ENCODE measurements at regions not wholly inside any gene's neighbourhood (a gene's known extent, or its start where the extent isn't known, plus 50 kb on each side); places are given as distances from the start of the nearest gene placed in this dataset.

DNA sequence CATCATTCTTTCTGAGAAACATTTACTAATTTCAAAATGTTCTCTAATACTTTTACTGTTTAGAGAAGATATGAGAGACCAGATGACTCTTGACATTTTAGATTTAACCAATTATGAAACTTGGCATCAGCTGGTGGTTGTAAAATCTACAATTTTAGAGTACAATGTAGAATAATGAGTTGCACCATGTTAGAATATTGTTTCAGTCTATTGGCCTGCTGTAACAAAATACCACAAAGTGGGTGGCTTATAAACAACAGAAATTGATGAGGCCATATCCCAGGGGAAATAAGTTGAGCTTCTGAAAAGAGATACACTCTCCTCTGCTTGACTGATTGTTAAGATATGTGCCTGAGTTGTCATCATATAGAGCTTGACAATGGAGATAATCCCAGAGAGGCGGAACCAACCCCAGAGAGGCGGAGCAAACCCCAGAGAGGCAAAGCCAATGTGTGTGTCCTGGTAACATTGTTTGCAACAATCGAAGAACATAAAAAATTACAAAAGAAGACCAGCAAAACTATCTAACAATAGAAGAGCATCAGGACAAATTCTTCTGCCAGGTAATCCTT is 373.0 kb upstream of the SLITRK1 start:
- Mint-ChIP-seq H3K27me3 (no peaks in the 10 kb centered on the region), H3K27ac (no peak overlapping the region), H3K4me1 (no peaks in the 10 kb centered on the region), H3K9me3 (peaks cover 2 to 13% (median 9%) of the 10 kb centered on the region in 8 donors), H3K4me3 (no peak overlapping the region), H3K36me3 (no peaks in the 10 kb centered on the region)
- H3K4me1 ChIP-seq (ENCODE audit: insufficient read depth, low read length), result no peaks in the 10 kb centered on the region
- POLR2A ChIA-PET (ENCODE audit: partially characterized antibody), result no interaction called here
- H3K4me3 ChIP-seq (ENCODE audit: low read length in 2 of 2), result no peak overlapping the region
- CTCF ChIA-PET (ENCODE audit: partially characterized antibody), result no interaction called here
- no peak overlapping the region for H3K27ac ChIP-seq (ENCODE audit: low read depth, low read length)
- H3K27me3 ChIP-seq (ENCODE audit: insufficient read depth, low read length), result no peaks in the 10 kb centered on the region
- no peak for DNase-seq
- H3K9me3 ChIP-seq (ENCODE audit: control insufficient read depth in 1 of 2, low read length in 2 of 2), result no peaks in the 10 kb centered on the region
- intact Hi-C loops (cut with micrococcal nuclease), result no loop called here
- H3K36me3 ChIP-seq (ENCODE audit: insufficient read depth, low read length), result no peaks in the 10 kb centered on the region

DNA sequence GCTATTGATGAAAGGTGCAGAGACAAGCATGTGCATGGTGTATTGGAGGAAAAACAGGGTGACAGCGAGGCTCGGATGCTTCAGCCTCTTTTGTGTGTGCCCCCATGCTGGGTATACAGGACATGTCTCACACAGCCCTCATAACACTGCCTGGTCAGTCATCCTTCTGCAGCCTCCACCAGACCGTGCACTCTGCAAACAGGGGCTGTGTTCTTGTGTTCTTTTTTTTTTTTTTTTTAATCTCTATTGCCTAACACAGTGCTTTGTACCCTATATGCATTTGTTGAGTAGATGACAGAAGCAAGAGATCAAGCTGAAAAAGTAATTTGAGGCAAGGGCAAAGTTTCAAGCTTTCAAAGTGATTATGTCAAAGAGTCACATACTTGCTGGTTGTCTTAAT is 367.2 kb upstream of the SLITRK1 start:
- DNase-seq, result no peak
- Mint-ChIP-seq H3K4me3 (no peak overlapping the region), H3K9me3 (peaks cover 4 to 13% (median 7%) of the 10 kb centered on the region in 8 donors), H3K4me1 (no peaks in the 10 kb centered on the region), H3K27me3 (no peaks in the 10 kb centered on the region), H3K27ac (no peak overlapping the region), H3K36me3 (no peaks in the 10 kb centered on the region)
- Histone ChIP-seq H3K27ac (ENCODE audit: low read depth, low read length) (no peak overlapping the region), H3K36me3 (ENCODE audit: insufficient read depth, low read length) (no peaks in the 10 kb centered on the region), H3K4me1 (ENCODE audit: insufficient read depth, low read length) (no peaks in the 10 kb centered on the region), H3K9me3 (ENCODE audit: control insufficient read depth in 1 of 2, low read length in 2 of 2) (no peaks in the 10 kb centered on the region), H3K27me3 (ENCODE audit: insufficient read depth, low read length) (no peaks in the 10 kb centered on the region), H3K4me3 (ENCODE audit: low read length in 2 of 2) (no peak overlapping the region)
- intact Hi-C loops (cut with micrococcal nuclease), result no loop called here
- ChIA-PET POLR2A (ENCODE audit: partially characterized antibody) (no interaction called here), CTCF (ENCODE audit: partially characterized antibody) (interaction anchor here (0.7 kb wide), 1 partner anchor 23 kb away, joined by 3 read pairs; no protein-coding TSS in a partner anchor)

DNA sequence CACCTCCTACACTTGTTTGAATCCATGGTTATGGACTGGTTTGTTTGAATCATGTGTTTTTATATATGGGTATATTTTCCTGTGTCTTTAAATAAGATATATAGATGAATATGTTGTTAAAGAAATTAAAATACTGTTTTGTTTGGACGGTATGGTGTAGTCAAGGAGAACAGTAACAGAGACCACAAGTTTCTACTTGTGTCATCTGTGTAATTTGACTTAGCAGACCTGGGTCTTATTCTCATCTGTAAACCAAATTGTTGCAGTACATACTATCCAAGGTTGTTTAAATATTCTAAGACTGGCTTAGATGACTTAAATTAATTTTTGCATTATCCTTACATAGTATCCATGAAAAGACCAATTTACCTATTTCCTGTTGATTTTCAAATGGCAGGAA is 361.1 kb upstream of the SLITRK1 start:
- Mint-ChIP-seq H3K4me1 (no peaks in the 10 kb centered on the region), H3K27me3 (no peaks in the 10 kb centered on the region), H3K4me3 (no peak overlapping the region), H3K9me3 (peaks cover 0 to 4% (median 0%) of the 10 kb centered on the region in 8 donors), H3K36me3 (no peaks in the 10 kb centered on the region), H3K27ac (no peak overlapping the region)
- Histone ChIP-seq H3K36me3 (ENCODE audit: insufficient read depth, low read length) (no peaks in the 10 kb centered on the region), H3K4me3 (ENCODE audit: low read length in 2 of 2) (no peak overlapping the region), H3K27ac (ENCODE audit: low read depth, low read length) (no peak overlapping the region), H3K4me1 (ENCODE audit: insufficient read depth, low read length) (no peaks in the 10 kb centered on the region), H3K9me3 (ENCODE audit: control insufficient read depth in 1 of 2, low read length in 2 of 2) (no peaks in the 10 kb centered on the region), H3K27me3 (ENCODE audit: insufficient read depth, low read length) (no peaks in the 10 kb centered on the region)
- CTCF ChIA-PET (ENCODE audit: partially characterized antibody), result no interaction called here
- intact Hi-C loops (cut with micrococcal nuclease), result no loop called here
- DNase-seq, result no peak
- POLR2A ChIA-PET (ENCODE audit: partially characterized antibody), result no interaction called here

DNA sequence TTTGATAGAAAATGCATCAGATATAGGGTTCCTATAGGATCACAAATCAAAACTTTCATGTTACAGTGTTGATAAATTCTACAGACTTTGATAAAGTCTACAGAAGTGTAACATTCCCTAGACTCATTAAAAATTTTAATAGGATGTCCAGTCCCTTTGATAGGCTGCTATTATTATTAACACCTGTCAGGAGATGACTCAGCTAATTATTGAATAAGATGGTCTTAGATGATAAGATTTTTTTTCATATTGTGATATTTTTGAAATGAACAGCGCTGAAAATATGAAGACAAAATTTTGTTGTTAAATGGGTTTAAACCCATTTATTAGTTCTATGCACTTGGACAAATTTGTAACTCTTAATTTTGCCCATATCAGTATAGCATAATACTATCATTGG is 356.8 kb upstream of the SLITRK1 start:
- Histone ChIP-seq H3K36me3 (ENCODE audit: insufficient read depth, low read length) (no peaks in the 10 kb centered on the region), H3K4me1 (ENCODE audit: insufficient read depth, low read length) (no peaks in the 10 kb centered on the region), H3K9me3 (ENCODE audit: control insufficient read depth in 1 of 2, low read length in 2 of 2) (no peaks in the 10 kb centered on the region), H3K27me3 (ENCODE audit: insufficient read depth, low read length) (no peaks in the 10 kb centered on the region), H3K4me3 (ENCODE audit: low read length in 2 of 2) (no peak overlapping the region), H3K27ac (ENCODE audit: low read depth, low read length) (no peak overlapping the region)
- Mint-ChIP-seq H3K4me3 (no peak overlapping the region), H3K36me3 (no peaks in the 10 kb centered on the region), H3K4me1 (peaks cover 0 to 4% (median 0%) of the 10 kb centered on the region in 4 donors), H3K27me3 (no peaks in the 10 kb centered on the region), H3K27ac (no peak overlapping the region), H3K9me3 (peaks cover 0 to 4% (median 0%) of the 10 kb centered on the region in 8 donors)
- POLR2A ChIA-PET (ENCODE audit: partially characterized antibody), result no interaction called here
- intact Hi-C loops (cut with micrococcal nuclease), result no loop called here
- no peak for DNase-seq
- CTCF ChIA-PET (ENCODE audit: partially characterized antibody), result no interaction called here

GRCh38 chr13:84238381-84238780 is 356.1 kb upstream of the SLITRK1 start:
- Histone ChIP-seq H3K36me3 (ENCODE audit: insufficient read depth, low read length) (no peaks in the 10 kb centered on the region), H3K9me3 (ENCODE audit: control insufficient read depth in 1 of 2, low read length in 2 of 2) (no peaks in the 10 kb centered on the region), H3K27me3 (ENCODE audit: insufficient read depth, low read length) (no peaks in the 10 kb centered on the region), H3K4me1 (ENCODE audit: insufficient read depth, low read length) (no peaks in the 10 kb centered on the region), H3K4me3 (ENCODE audit: low read length in 2 of 2) (no peak overlapping the region), H3K27ac (ENCODE audit: low read depth, low read length) (no peak overlapping the region)
- Mint-ChIP-seq H3K9me3 (peaks cover 0 to 4% (median 0%) of the 10 kb centered on the region in 8 donors), H3K4me3 (no peak overlapping the region), H3K36me3 (no peaks in the 10 kb centered on the region), H3K27me3 (no peaks in the 10 kb centered on the region), H3K27ac (no peak overlapping the region), H3K4me1 (peaks cover 0 to 4% (median 0%) of the 10 kb centered on the region in 4 donors)
- CTCF ChIA-PET (ENCODE audit: partially characterized antibody), result no interaction called here
- POLR2A ChIA-PET (ENCODE audit: partially characterized antibody), result no interaction called here
- no peak for DNase-seq
- intact Hi-C loops (cut with micrococcal nuclease), result no loop called here

DNA sequence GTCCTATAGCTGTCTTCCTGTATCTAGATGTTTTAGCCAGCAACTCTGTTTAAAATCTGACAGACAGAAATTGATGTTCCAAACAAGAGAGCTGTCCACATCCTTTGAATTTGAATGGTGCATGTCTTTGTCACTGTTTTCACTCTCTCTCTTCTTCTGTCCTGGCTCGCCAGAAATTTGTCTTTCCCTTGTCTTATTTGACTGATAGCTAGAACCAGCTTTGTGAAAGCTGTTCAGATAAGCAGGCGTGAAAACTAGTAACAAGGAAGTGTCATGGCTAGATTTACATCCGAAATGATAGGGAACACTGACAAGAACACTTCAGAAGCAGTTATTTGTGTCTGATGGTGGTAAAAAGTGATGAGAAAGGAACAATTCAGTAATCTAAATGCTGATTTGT is 354.9 kb upstream of the SLITRK1 start:
- CTCF ChIA-PET (ENCODE audit: partially characterized antibody), result no interaction called here
- Histone ChIP-seq H3K36me3 (ENCODE audit: insufficient read depth, low read length) (no peaks in the 10 kb centered on the region), H3K27ac (ENCODE audit: low read depth, low read length) (no peak overlapping the region), H3K9me3 (ENCODE audit: control insufficient read depth in 1 of 2, low read length in 2 of 2) (no peaks in the 10 kb centered on the region), H3K4me1 (ENCODE audit: insufficient read depth, low read length) (no peaks in the 10 kb centered on the region), H3K4me3 (ENCODE audit: low read length in 2 of 2) (no peak overlapping the region), H3K27me3 (ENCODE audit: insufficient read depth, low read length) (no peaks in the 10 kb centered on the region)
- H3K27me3 Mint-ChIP-seq, result no peaks in the 10 kb centered on the region
- no peak for DNase-seq
- intact Hi-C loops (cut with micrococcal nuclease), result no loop called here
- POLR2A ChIA-PET (ENCODE audit: partially characterized antibody), result no interaction called here
- no peaks in the 10 kb centered on the region for H3K36me3 Mint-ChIP-seq
- H3K27ac Mint-ChIP-seq, result no peak overlapping the region
- no peak overlapping the region for H3K4me3 Mint-ChIP-seq
- H3K4me1 Mint-ChIP-seq, result peaks cover 0 to 4% (median 0%) of the 10 kb centered on the region in 4 donors
- peaks cover 0 to 4% (median 0%) of the 10 kb centered on the region in 8 donors for H3K9me3 Mint-ChIP-seq

DNA sequence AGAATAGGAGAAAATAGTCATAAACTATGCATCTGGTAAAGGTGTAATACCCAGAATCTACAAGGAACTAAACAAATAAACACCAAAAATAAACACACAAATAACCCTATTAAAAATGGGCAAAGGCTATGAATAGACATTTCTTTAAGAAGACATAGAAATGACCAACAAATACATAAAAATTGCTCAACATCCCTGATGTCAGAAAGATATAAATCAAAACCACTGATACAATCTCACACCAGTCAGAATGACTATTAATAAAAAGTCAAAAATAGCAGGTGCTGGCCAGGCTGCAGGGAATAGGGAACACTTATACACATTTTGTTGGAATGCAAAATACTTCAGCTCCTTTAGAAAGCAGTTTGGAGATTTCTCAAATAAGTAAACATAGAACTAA is 352.1 kb upstream of the SLITRK1 start:
- Histone ChIP-seq H3K27me3 (ENCODE audit: insufficient read depth, low read length) (no peaks in the 10 kb centered on the region), H3K27ac (ENCODE audit: low read depth, low read length) (no peak overlapping the region), H3K9me3 (ENCODE audit: control insufficient read depth in 1 of 2, low read length in 2 of 2) (no peaks in the 10 kb centered on the region), H3K4me3 (ENCODE audit: low read length in 2 of 2) (no peak overlapping the region), H3K36me3 (ENCODE audit: insufficient read depth, low read length) (no peaks in the 10 kb centered on the region), H3K4me1 (ENCODE audit: insufficient read depth, low read length) (no peaks in the 10 kb centered on the region)
- H3K27me3 Mint-ChIP-seq, result no peaks in the 10 kb centered on the region
- no peaks in the 10 kb centered on the region for H3K36me3 Mint-ChIP-seq
- CTCF ChIA-PET (ENCODE audit: partially characterized antibody), result no interaction called here
- peaks cover 0 to 4% (median 0%) of the 10 kb centered on the region in 4 donors for H3K4me1 Mint-ChIP-seq
- intact Hi-C loops (cut with micrococcal nuclease), result no loop called here
- POLR2A ChIA-PET (ENCODE audit: partially characterized antibody), result no interaction called here
- peaks cover 0 to 1% (median 0%) of the 10 kb centered on the region in 8 donors for H3K9me3 Mint-ChIP-seq
- no peak overlapping the region for H3K4me3 Mint-ChIP-seq
- no peak overlapping the region for H3K27ac Mint-ChIP-seq
- no peak for DNase-seq

- Mint-ChIP-seq H3K27ac (no peak overlapping the region), H3K9me3 (peaks cover 0 to 1% (median 0%) of the 10 kb centered on the region in 8 donors), H3K36me3 (no peaks in the 10 kb centered on the region), H3K27me3 (no peaks in the 10 kb centered on the region), H3K4me3 (no peak overlapping the region), H3K4me1 (no peaks in the 10 kb centered on the region)
- Histone ChIP-seq H3K4me1 (ENCODE audit: insufficient read depth, low read length) (no peaks in the 10 kb centered on the region), H3K9me3 (ENCODE audit: control insufficient read depth in 1 of 2, low read length in 2 of 2) (no peaks in the 10 kb centered on the region), H3K4me3 (ENCODE audit: low read length in 2 of 2) (no peak overlapping the region), H3K27ac (ENCODE audit: low read depth, low read length) (no peak overlapping the region), H3K36me3 (ENCODE audit: insufficient read depth, low read length) (no peaks in the 10 kb centered on the region), H3K27me3 (ENCODE audit: insufficient read depth, low read length) (no peaks in the 10 kb centered on the region)
- intact Hi-C loops (cut with micrococcal nuclease), result no loop called here
- POLR2A ChIA-PET (ENCODE audit: partially characterized antibody), result no interaction called here
- CTCF ChIA-PET (ENCODE audit: partially characterized antibody), result no interaction called here
- DNase-seq, result no peak
These were observed 348.3 kb upstream of the SLITRK1 start for GRCh38 chr13:84230568-84230967.
